ENCODE measurements at regions not wholly inside any gene's neighbourhood (a gene's known extent, or its start where the extent isn't known, plus 50 kb on each side); places are given as distances from the start of the nearest gene placed in this dataset.
A peak's percentile ranks its signal among the peaks of the same experiment; 100 is the strongest.

DNA sequence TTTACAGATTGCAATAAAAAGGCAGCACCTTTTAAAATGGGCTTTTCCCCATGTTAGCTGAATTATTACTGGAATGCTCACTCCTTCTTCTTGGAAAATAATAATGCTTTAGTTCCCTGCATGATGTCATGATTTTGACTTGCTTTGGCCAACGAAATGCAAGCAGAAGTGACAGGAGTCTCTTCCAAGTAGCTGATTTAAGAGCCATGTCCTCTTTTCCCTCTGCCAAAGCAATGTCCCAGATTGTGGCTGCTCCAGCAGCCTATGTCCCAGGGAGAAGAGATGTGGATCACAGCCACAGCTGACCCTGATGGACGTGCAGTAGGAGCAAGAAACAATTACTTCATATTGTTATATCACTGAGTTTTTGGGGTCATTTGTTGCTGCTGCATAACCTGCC is 246.6 kb downstream of the HAPSTR1 start:
- H3K27me3 ChIP-seq: no peaks in the 10 kb centered on the region
- H3K4me3 ChIP-seq: no peak overlapping the region
- no peaks in the 10 kb centered on the region for H3K9me3 ChIP-seq
- H3K27ac ChIP-seq: no peak overlapping the region
- intact Hi-C loops (cut with DNase I): no loop called here
- H3K36me3 ChIP-seq: no peaks in the 10 kb centered on the region
- H3K4me1 ChIP-seq: no peaks in the 10 kb centered on the region
- no peak for ATAC-seq
- no peak for DNase-seq
- TF ChIP-seq, protein P1, sequence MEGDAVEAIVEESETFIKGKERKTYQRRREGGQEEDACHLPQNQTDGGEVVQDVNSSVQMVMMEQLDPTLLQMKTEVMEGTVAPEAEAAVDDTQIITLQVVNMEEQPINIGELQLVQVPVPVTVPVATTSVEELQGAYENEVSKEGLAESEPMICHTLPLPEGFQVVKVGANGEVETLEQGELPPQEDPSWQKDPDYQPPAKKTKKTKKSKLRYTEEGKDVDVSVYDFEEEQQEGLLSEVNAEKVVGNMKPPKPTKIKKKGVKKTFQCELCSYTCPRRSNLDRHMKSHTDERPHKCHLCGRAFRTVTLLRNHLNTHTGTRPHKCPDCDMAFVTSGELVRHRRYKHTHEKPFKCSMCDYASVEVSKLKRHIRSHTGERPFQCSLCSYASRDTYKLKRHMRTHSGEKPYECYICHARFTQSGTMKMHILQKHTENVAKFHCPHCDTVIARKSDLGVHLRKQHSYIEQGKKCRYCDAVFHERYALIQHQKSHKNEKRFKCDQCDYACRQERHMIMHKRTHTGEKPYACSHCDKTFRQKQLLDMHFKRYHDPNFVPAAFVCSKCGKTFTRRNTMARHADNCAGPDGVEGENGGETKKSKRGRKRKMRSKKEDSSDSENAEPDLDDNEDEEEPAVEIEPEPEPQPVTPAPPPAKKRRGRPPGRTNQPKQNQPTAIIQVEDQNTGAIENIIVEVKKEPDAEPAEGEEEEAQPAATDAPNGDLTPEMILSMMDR (IDR thresholded peaks at IDR 0.05): no peak

DNA sequence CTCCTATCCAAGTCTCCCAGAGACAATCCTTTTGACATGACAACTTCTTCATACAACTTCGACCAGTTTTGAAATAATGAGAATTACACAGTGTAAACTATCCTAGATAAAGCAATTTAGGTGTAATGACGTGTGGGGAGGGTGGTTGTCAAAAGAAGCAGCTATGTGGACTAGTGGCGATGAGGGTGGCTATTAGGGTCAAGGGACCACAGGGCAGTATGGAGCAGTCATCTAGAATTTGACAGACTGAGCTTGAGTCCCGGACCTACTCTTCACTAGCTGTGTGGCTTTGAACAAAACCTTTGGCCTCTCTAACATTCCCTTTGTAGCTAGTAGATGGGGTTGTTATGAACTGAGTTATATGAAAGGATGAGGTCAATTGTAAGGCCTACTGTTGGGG is 247.1 kb downstream of the HAPSTR1 start:
- DNase-seq (no peak), ATAC-seq (no peak)
- Histone ChIP-seq H3K4me3 (no peak overlapping the region), H3K36me3 (no peaks in the 10 kb centered on the region), H3K27ac (no peak overlapping the region), H3K27me3 (no peaks in the 10 kb centered on the region), H3K4me1 (no peaks in the 10 kb centered on the region), H3K9me3 (no peaks in the 10 kb centered on the region)
- TF ChIP-seq, protein P1 (IDR thresholded peaks at IDR 0.05): no peak
- intact Hi-C loops (cut with DNase I): no loop called here

DNA sequence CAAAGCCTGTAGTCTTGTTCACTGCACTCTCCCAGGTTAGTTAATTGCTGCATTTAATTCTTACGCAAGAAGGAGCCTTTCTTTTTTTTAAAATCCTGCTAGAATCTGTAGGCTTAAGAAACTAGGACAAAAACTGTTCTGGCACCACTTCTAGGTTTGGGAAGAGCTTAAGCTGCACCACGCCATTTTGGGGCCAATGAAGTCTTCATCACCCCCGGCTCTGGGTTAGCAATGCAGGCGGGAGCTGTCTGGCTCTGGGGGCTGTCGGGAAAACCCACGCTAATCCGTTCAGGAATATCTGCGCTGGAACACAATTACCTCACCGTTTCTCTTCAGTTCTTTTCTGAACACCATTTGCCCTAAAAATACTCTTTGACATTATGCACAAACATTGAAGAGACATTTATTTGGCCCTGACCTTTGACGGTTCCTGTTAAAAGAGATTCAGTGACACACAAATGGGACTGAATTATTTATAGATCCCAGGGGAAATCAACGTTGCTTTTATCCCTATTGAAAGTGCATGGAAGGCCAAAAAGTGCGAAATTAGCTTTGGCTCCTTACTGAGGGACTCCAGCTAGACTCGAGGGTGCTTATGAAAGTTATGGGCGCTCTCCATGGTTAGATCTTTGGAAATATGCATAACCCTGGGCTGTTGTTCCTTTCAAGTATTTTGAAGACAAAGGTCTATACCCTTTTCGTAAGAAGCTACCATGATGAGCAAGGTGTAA is 249.2 kb downstream of the HAPSTR1 start:
- Histone ChIP-seq H3K4me3 (no peak overlapping the region), H3K27ac (no peak overlapping the region), H3K27me3 (no peaks in the 10 kb centered on the region), H3K9me3 (no peaks in the 10 kb centered on the region), H3K4me1 (no peaks in the 10 kb centered on the region), H3K36me3 (no peaks in the 10 kb centered on the region)
- DNase-seq (no peak), ATAC-seq (no peak)
- TF ChIP-seq, protein P1 (IDR thresholded peaks at IDR 0.05): no peak
- intact Hi-C loops (cut with DNase I): no loop called here

DNA sequence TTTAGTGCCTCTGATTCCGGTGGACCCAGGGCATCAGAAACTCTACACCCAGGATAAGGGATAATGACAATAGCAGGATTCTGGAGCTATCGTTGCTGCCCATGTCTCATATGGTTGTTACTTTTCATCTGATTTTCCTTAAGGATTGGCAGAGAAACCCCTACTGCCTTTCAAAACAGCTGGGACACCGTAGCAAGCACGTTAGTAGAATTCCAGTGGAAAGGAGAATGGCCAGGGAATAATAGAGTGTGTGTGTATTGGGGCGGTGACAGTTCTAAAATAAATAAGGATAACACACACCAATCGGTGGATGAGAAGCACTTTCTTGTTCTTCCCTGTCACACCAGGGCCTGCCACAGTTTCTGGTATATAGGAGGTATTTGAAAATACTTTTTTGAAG is 251.8 kb downstream of the HAPSTR1 start:
- no peaks in the 10 kb centered on the region for H3K9me3 ChIP-seq
- ATAC-seq: no peak
- no peak overlapping the region for H3K27ac ChIP-seq
- no peaks in the 10 kb centered on the region for H3K4me1 ChIP-seq
- no peaks in the 10 kb centered on the region for H3K36me3 ChIP-seq
- H3K27me3 ChIP-seq: no peaks in the 10 kb centered on the region
- no peak overlapping the region for H3K4me3 ChIP-seq
- intact Hi-C loops (cut with DNase I): no loop called here
- TF ChIP-seq, protein P1 (IDR thresholded peaks at IDR 0.05): no peak
- no peak for DNase-seq

DNA sequence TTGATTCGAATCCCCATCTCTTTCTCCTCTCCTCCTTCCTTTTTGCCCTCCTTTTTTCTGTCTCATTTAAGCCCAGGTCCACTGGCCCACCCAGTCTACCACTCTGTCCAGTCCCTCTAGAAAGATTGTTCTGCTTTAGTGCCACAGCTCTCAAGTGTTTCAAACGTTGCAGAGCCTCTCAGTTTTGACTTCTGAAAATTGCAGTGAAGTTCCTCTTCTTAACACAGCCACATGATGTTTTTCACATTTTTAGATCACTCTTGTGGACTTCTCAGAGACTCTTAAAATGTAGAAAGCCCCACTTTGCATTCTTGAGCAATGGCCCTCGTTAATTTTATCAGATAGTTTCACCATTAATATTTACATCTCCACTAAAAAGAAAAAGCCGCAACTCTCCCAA is 253.1 kb downstream of the HAPSTR1 start:
- peak; percentile 40 for ATAC-seq
- Histone ChIP-seq H3K4me1 (no peaks in the 10 kb centered on the region), H3K27ac (no peak overlapping the region), H3K4me3 (no peak overlapping the region), H3K36me3 (no peaks in the 10 kb centered on the region), H3K9me3 (no peaks in the 10 kb centered on the region), H3K27me3 (no peaks in the 10 kb centered on the region)
- TF ChIP-seq, protein P1 (IDR thresholded peaks at IDR 0.05): no peak
- no peak for DNase-seq
- intact Hi-C loops (cut with DNase I): no loop called here

DNA sequence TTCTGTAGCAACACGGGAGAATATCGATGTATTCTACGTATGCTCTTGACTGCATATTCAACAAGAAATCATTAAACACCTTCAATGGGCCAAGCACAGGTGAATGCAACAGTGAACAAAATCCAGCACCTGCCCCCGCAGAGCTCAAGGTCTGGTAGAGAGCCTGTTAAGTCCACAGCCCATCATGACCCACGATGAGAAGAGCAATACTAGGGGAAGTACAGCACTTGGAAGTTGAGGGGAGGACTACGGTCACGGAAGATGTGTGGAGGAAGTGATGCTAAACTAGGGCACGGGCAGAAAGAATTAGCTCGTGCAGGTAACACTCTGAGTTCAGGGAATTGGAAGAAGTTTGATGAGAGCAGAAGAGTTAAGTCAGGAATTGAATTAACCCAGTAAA is 253.6 kb downstream of the HAPSTR1 start:
- DNase-seq: no peak
- no peaks in the 10 kb centered on the region for H3K36me3 ChIP-seq
- no peak for ATAC-seq
- H3K27me3 ChIP-seq: no peaks in the 10 kb centered on the region
- TF ChIP-seq, protein P1 (IDR thresholded peaks at IDR 0.05): no peak
- no peaks in the 10 kb centered on the region for H3K4me1 ChIP-seq
- H3K27ac ChIP-seq: no peak overlapping the region
- H3K9me3 ChIP-seq: no peaks in the 10 kb centered on the region
- intact Hi-C loops (cut with DNase I): no loop called here
- H3K4me3 ChIP-seq: no peak overlapping the region
